Thyroid gland (tissue), 4 donors: ENCODE measurements at regions not wholly inside any gene's neighbourhood (a gene's known extent, or its start where the extent isn't known, plus 50 kb on each side); places are given as distances from the start of the nearest gene placed in this dataset.

Experiments
- CTCF ChIP-seq, 6 experiments: fragments of 200-600 bp in 3 of 6; fragments of 450-650 bp in 3 of 6; sonication (generic) in 3 of 6; IDR thresholded peaks; one replicate each; pipeline ENCODE4 v1.5.1; 2016 to 2019; ENCODE audit warnings: antibody characterized with exemption in 6 of 6, mild to moderate bottlenecking in 2 of 6, inconsistent platforms in 1 of 6, moderate library complexity in 1 of 6
- POLR2A ChIP-seq, 2 donors: fragments of 450-650 bp; IDR thresholded peaks; one replicate each; pipeline ENCODE4 v1.6.1; 2017; ENCODE audit warnings: antibody characterized with exemption in 2 of 2, mild to moderate bottlenecking in 2 of 2, moderate library complexity in 1 of 2

GRCh38 chr2:62439425-62439824 lies 66.6 kb downstream of the TMEM17 start:
- no peak for TF ChIP-seq CTCF (IDR thresholded peaks at IDR 0.05)
- no peak for TF ChIP-seq POLR2A (IDR thresholded peaks at IDR 0.05)
